Renal cortex interstitium (tissue), 11 donors: ENCODE measurements at regions not wholly inside any gene's neighbourhood (a gene's known extent, or its start where the extent isn't known, plus 50 kb on each side); places are given as distances from the start of the nearest gene placed in this dataset.

Source experiments
- DNase-seq, 11 donors: peaks; one replicate each; pipeline ENCODE4 v3.0.0-alpha.2; 2013; ENCODE audit warnings: low read depth in 9 of 11, low spot score in 4 of 11; ENCODE audit errors: extremely low read depth in 1 of 11

- DNase-seq: no peak
Observed at GRCh38 chr4:23312686-23313085, 577.2 kb downstream of the PPARGC1A start.

GRCh38 chr4:23311983-23312382 is 577.9 kb downstream of the PPARGC1A start:
- DNase-seq: no peak

- no peak for DNase-seq
Observed at GRCh38 chr4:23305026-23305425, 584.8 kb downstream of the PPARGC1A start.

GRCh38 chr4:23298371-23298770 is 591.5 kb downstream of the PPARGC1A start:
- DNase-seq: no peak

GRCh38 chr4:23297327-23297726 is 592.5 kb downstream of the PPARGC1A start:
- DNase-seq: no peak

GRCh38 chr4:23291139-23291538 is 598.4 kb downstream of the GBA3 start:
- no peak for DNase-seq

GRCh38 chr4:23290656-23291055 is 597.9 kb downstream of the GBA3 start:
- DNase-seq: no peak

GRCh38 chr4:23279377-23279986 is 586.7 kb downstream of the GBA3 start:
- no peak for DNase-seq

- no peak for DNase-seq
Observed at GRCh38 chr4:23278845-23279244, 586.1 kb downstream of the GBA3 start.

GRCh38 chr4:23276076-23276475 is 583.3 kb downstream of the GBA3 start:
- no peak for DNase-seq

GRCh38 chr4:23269566-23269965 is 576.8 kb downstream of the GBA3 start:
- DNase-seq: no peak

- no peak for DNase-seq
Observed at GRCh38 chr4:23268072-23268771, 575.5 kb downstream of the GBA3 start.

- no peak for DNase-seq
Observed at GRCh38 chr4:23266401-23266800, 573.7 kb downstream of the GBA3 start.

GRCh38 chr4:23260511-23260910 is 567.8 kb downstream of the GBA3 start:
- no peak for DNase-seq

- DNase-seq: no peak
Observed at GRCh38 chr4:23245203-23245832, 552.6 kb downstream of the GBA3 start.

GRCh38 chr4:23242962-23243361 is 550.2 kb downstream of the GBA3 start:
- no peak for DNase-seq

- no peak for DNase-seq
Observed at GRCh38 chr4:23241408-23241807, 548.7 kb downstream of the GBA3 start.

GRCh38 chr4:23238848-23239247 is 546.1 kb downstream of the GBA3 start:
- no peak for DNase-seq

GRCh38 chr4:23237771-23238170 is 545.0 kb downstream of the GBA3 start:
- no peak for DNase-seq

GRCh38 chr4:23235628-23236390 is 543.1 kb downstream of the GBA3 start:
- no peak for DNase-seq
